ENCODE measurements at regions not wholly inside any gene's neighbourhood (a gene's known extent, or its start where the extent isn't known, plus 50 kb on each side); places are given as distances from the start of the nearest gene placed in this dataset.

DNA sequence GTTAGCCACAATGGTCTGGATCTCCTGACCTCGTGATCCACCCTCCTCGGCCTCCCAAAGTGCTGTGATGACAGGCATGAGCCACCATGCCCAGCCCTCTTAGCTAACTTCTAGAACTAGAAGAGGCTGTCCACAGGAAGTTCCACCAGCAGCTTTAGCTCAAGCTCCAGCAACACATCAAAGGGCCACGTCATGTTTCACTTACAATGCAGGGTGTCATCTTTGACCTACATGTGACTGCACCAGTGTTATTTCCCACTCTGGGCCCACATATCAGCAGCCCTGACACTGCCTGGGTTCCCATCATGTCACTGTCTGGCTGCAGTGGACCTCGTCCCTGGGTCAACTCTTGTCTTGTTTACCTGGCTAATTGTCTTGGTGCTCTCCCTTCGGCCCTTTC lies 147.2 kb downstream of the GRIN2B start:
- TF ChIP-seq MAX (IDR thresholded peaks at IDR 0.05) = no peak
- TF ChIP-seq REST (IDR thresholded peaks at IDR 0.05) = no peak
- TF ChIP-seq TAF1 (conservative IDR thresholded peaks at IDR 0.05) = no peak
- TF ChIP-seq, protein P1, sequence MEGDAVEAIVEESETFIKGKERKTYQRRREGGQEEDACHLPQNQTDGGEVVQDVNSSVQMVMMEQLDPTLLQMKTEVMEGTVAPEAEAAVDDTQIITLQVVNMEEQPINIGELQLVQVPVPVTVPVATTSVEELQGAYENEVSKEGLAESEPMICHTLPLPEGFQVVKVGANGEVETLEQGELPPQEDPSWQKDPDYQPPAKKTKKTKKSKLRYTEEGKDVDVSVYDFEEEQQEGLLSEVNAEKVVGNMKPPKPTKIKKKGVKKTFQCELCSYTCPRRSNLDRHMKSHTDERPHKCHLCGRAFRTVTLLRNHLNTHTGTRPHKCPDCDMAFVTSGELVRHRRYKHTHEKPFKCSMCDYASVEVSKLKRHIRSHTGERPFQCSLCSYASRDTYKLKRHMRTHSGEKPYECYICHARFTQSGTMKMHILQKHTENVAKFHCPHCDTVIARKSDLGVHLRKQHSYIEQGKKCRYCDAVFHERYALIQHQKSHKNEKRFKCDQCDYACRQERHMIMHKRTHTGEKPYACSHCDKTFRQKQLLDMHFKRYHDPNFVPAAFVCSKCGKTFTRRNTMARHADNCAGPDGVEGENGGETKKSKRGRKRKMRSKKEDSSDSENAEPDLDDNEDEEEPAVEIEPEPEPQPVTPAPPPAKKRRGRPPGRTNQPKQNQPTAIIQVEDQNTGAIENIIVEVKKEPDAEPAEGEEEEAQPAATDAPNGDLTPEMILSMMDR (IDR thresholded peaks at IDR 0.05; ENCODE audit: low read depth, low read length, missing input control) = no peak

Measured in liver (tissue), 3 donors.